Astrocyte (in vitro differentiated cells and primary cell): ENCODE measurements at regions not wholly inside any gene's neighbourhood (a gene's known extent, or its start where the extent isn't known, plus 50 kb on each side); places are given as distances from the start of the nearest gene placed in this dataset.
A peak's percentile ranks its signal among the peaks of the same experiment; 100 is the strongest.

Experiments used
- DNase-seq: peaks from one replicate; pipeline ENCODE4 v3.0.0-alpha.2; 2010; ENCODE audit warnings: low read depth
- FAIRE-seq: peaks from 2 replicates; lab custom pipeline; 2011; peaks lifted over from hg19 to GRCh38; lab: Jason Lieb, UNC
- H2AFZ ChIP-seq: 2 replicates; pipeline ENCODE4 v1.6.0; 2012; ENCODE audit warnings: low read depth, low read length, inconsistent platforms
- H3K27ac ChIP-seq: 2 replicates; pipeline ENCODE4 v1.5.1; 2011; ENCODE audit warnings: low read depth, low read length, inconsistent platforms
- H3K27me3 ChIP-seq: 2 replicates; pipeline ENCODE4 v1.6.0; 2011; ENCODE audit warnings: low read length, inconsistent platforms; ENCODE audit not compliant: insufficient read depth
- H3K36me3 ChIP-seq: 2 replicates; pipeline ENCODE4 v1.5.1; 2011; ENCODE audit warnings: low read length, inconsistent platforms; ENCODE audit not compliant: insufficient read depth
- H3K4me1 ChIP-seq: 2 replicates; pipeline ENCODE4 v1.5.1; 2011; ENCODE audit warnings: low read length, inconsistent platforms; ENCODE audit not compliant: insufficient read depth
- H3K4me2 ChIP-seq: 2 replicates; pipeline ENCODE4 v1.6.0; 2012; ENCODE audit warnings: low read length, inconsistent platforms
- H3K4me3 ChIP-seq: 2 replicates; pipeline ENCODE4 v1.5.1; 2011; ENCODE audit warnings: low read depth, mild to moderate bottlenecking, low read length, inconsistent platforms; ENCODE audit not compliant: insufficient read depth
- H3K79me2 ChIP-seq: 2 replicates; pipeline ENCODE4 v1.6.0; 2012; ENCODE audit warnings: mild to moderate bottlenecking, low read length, inconsistent platforms; ENCODE audit not compliant: insufficient read depth
- H3K9ac ChIP-seq: 2 replicates; pipeline ENCODE4 v1.6.0; 2012; ENCODE audit warnings: mild to moderate bottlenecking, low read length, inconsistent platforms
- H3K9me3 ChIP-seq: 2 replicates; pipeline ENCODE4 v1.5.1; 2012; ENCODE audit warnings: low read depth, mild to moderate bottlenecking, low read length, inconsistent platforms; ENCODE audit not compliant: insufficient read depth
- H4K20me1 ChIP-seq: 2 replicates; pipeline ENCODE4 v1.6.0; 2012; ENCODE audit warnings: low read length, inconsistent platforms; ENCODE audit not compliant: insufficient read depth
- H3K27ac Mint-ChIP-seq: one replicate; pipeline ENCODE4 v1.8.0; 2021; ENCODE audit warnings: mild to moderate bottlenecking, mixed read lengths; ENCODE audit not compliant: unreplicated experiment
- H3K27me3 Mint-ChIP-seq: one replicate; pipeline ENCODE4 v1.8.0; 2021; ENCODE audit warnings: low read depth, mixed read lengths; ENCODE audit not compliant: unreplicated experiment
- H3K36me3 Mint-ChIP-seq: one replicate; pipeline ENCODE4 v1.8.0; 2021; ENCODE audit warnings: low read depth, mixed read lengths; ENCODE audit not compliant: unreplicated experiment
- H3K4me1 Mint-ChIP-seq: one replicate; pipeline ENCODE4 v1.8.0; 2021; ENCODE audit warnings: low read depth, mixed read lengths; ENCODE audit not compliant: unreplicated experiment
- H3K4me3 Mint-ChIP-seq: one replicate; pipeline ENCODE4 v1.8.0; 2021; ENCODE audit warnings: mild to moderate bottlenecking, moderate library complexity, mixed read lengths; ENCODE audit not compliant: unreplicated experiment
- H3K9me3 Mint-ChIP-seq: one replicate; pipeline ENCODE4 v1.8.0; 2021; ENCODE audit warnings: mild to moderate bottlenecking, mixed read lengths; ENCODE audit not compliant: unreplicated experiment
- EZH2 ChIP-seq: IDR thresholded peaks from 2 replicates; pipeline ENCODE4 v1.6.1; 2012; ENCODE audit warnings: mild to moderate bottlenecking, low read length, inconsistent platforms; ENCODE audit not compliant: insufficient read depth
- TF ChIP-seq, protein P1 (sequence below): IDR thresholded peaks from 2 replicates; pipeline ENCODE4 v1.5.1; 2011; ENCODE audit warnings: low read depth, mild to moderate bottlenecking, inconsistent platforms, low read length, moderate library complexity; ENCODE audit not compliant: insufficient read depth

- Histone ChIP-seq H3K4me3 (no peak overlapping the region), H3K4me1 (peaks cover 20% of the 10 kb centered on the region), H4K20me1 (no peaks in the 10 kb centered on the region), H3K4me2 (peak overlapping the region; percentile 52), H3K36me3 (no peaks in the 10 kb centered on the region), H3K9ac (peak overlapping the region; percentile 19), H3K79me2 (no peaks in the 10 kb centered on the region), H3K27ac (peak overlapping the region; percentile 49), H3K27me3 (no peaks in the 10 kb centered on the region), H2AFZ (no peak overlapping the region), H3K9me3 (no peaks in the 10 kb centered on the region)
- DNase-seq: peak; percentile 96
- H3K27me3 Mint-ChIP-seq: no peaks in the 10 kb centered on the region
- H3K4me1 Mint-ChIP-seq: peaks cover 56% of the 10 kb centered on the region
- no peak for TF ChIP-seq EZH2
- TF ChIP-seq, protein P1, sequence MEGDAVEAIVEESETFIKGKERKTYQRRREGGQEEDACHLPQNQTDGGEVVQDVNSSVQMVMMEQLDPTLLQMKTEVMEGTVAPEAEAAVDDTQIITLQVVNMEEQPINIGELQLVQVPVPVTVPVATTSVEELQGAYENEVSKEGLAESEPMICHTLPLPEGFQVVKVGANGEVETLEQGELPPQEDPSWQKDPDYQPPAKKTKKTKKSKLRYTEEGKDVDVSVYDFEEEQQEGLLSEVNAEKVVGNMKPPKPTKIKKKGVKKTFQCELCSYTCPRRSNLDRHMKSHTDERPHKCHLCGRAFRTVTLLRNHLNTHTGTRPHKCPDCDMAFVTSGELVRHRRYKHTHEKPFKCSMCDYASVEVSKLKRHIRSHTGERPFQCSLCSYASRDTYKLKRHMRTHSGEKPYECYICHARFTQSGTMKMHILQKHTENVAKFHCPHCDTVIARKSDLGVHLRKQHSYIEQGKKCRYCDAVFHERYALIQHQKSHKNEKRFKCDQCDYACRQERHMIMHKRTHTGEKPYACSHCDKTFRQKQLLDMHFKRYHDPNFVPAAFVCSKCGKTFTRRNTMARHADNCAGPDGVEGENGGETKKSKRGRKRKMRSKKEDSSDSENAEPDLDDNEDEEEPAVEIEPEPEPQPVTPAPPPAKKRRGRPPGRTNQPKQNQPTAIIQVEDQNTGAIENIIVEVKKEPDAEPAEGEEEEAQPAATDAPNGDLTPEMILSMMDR: no peak
- peak; percentile 99 for FAIRE-seq
- H3K4me3 Mint-ChIP-seq: no peak overlapping the region
- no peaks in the 10 kb centered on the region for H3K36me3 Mint-ChIP-seq
- H3K27ac Mint-ChIP-seq: peak overlapping the region; percentile 96
- H3K9me3 Mint-ChIP-seq: no peaks in the 10 kb centered on the region
These were observed 168.9 kb upstream of the HMCN1 start for GRCh38 chr1:185565302-185565701.

GRCh38 chr1:185564816-185565215 lies 169.4 kb upstream of the HMCN1 start:
- no peak for FAIRE-seq
- Mint-ChIP-seq H3K27me3 (no peaks in the 10 kb centered on the region), H3K9me3 (no peaks in the 10 kb centered on the region), H3K27ac (peak overlapping the region; percentile 96), H3K4me1 (peaks cover 60% of the 10 kb centered on the region), H3K4me3 (peak overlapping the region; percentile 17), H3K36me3 (no peaks in the 10 kb centered on the region)
- Histone ChIP-seq H2AFZ (no peak overlapping the region), H3K27ac (peak overlapping the region; percentile 49), H3K79me2 (no peaks in the 10 kb centered on the region), H3K36me3 (no peaks in the 10 kb centered on the region), H3K9ac (peak overlapping the region; percentile 19), H3K9me3 (no peaks in the 10 kb centered on the region), H4K20me1 (no peaks in the 10 kb centered on the region), H3K4me3 (no peak overlapping the region), H3K4me2 (peak overlapping the region; percentile 52), H3K4me1 (peaks cover 20% of the 10 kb centered on the region), H3K27me3 (no peaks in the 10 kb centered on the region)
- DNase-seq: no peak
- TF ChIP-seq, protein P1: no peak
- no peak for TF ChIP-seq EZH2

DNA sequence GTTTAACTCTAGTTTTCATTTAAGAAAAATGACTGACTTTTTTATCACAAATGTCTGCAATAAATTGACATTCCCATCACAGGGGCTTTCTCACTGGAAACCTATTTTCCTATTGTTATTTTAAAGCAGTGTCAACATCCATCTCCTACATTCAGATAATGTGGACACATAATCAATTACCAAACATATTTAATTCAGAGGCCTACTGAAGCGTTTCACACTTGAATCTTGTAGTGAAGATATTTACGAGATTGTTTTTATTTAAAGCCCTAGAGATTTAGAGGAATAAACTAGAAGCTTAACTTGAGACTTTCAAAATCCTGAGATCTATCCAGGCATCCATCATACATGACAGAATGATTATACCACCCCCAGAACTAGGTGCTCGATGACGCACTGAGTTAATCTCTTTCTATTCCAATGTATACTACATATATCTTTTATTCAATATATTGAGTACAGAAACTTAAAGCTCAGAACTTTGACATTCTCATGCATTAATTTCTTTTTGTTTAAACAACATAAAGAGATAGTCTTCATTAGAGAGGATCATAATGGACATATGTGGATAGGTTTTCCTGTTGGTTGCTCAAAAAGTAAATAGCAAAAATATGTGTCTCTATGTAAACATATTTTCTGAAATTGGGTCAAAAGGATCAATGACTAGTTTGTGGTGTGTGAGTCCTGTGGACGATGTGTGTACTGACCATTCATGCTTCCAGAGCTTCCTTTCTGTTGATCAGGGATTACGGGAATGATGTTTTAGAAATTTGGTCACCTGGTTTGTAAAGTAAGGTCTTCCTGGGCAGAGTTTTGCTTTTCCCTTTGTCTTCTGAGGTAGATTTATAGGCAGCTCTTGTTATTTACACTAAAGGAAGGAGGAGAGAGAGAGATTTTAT lies 171.5 kb upstream of the HMCN1 start:
- no peaks in the 10 kb centered on the region for H3K27me3 ChIP-seq
- Mint-ChIP-seq H3K27me3 (no peaks in the 10 kb centered on the region), H3K27ac (peak overlapping the region; percentile 9), H3K4me1 (peaks cover 55% of the 10 kb centered on the region), H3K36me3 (no peaks in the 10 kb centered on the region), H3K4me3 (no peak overlapping the region), H3K9me3 (no peaks in the 10 kb centered on the region)
- no peak overlapping the region for H3K4me3 ChIP-seq
- DNase-seq (no peak), FAIRE-seq (no peak)
- H4K20me1 ChIP-seq: no peaks in the 10 kb centered on the region
- TF ChIP-seq, protein P1: no peak
- no peak for TF ChIP-seq EZH2
- no peaks in the 10 kb centered on the region for H3K79me2 ChIP-seq
- H3K36me3 ChIP-seq: no peaks in the 10 kb centered on the region
- no peak overlapping the region for H2AFZ ChIP-seq
- no peak overlapping the region for H3K9ac ChIP-seq
- H3K4me1 ChIP-seq: peaks cover 20% of the 10 kb centered on the region
- H3K27ac ChIP-seq: no peak overlapping the region
- H3K4me2 ChIP-seq: no peak overlapping the region
- H3K9me3 ChIP-seq: no peaks in the 10 kb centered on the region
